Neural crest cell (in vitro differentiated cells): ENCODE measurements at regions not wholly inside any gene's neighbourhood (a gene's known extent, or its start where the extent isn't known, plus 50 kb on each side); places are given as distances from the start of the nearest gene placed in this dataset.

Experiments used
- DNase-seq: peaks from one replicate; pipeline ENCODE4 v3.0.0; 2021; ENCODE audit warnings: low read depth, mixed read lengths, low spot score
- H3K27ac Mint-ChIP-seq: one replicate; pipeline ENCODE4 v1.8.0; 2021; ENCODE audit warnings: mild to moderate bottlenecking, mixed read lengths; ENCODE audit not compliant: unreplicated experiment
- H3K27me3 Mint-ChIP-seq: 2 replicates; pipeline ENCODE4 v1.8.0; 2021; ENCODE audit warnings: low read depth, mild to moderate bottlenecking, mixed read lengths
- H3K36me3 Mint-ChIP-seq: 2 replicates; pipeline ENCODE4 v1.8.0; 2021; ENCODE audit warnings: low read depth, mild to moderate bottlenecking, mixed read lengths
- H3K4me1 Mint-ChIP-seq: 2 replicates; pipeline ENCODE4 v1.8.0; 2021; ENCODE audit warnings: mixed read lengths
- H3K4me3 Mint-ChIP-seq: one replicate; pipeline ENCODE4 v1.8.0; 2021; ENCODE audit warnings: mild to moderate bottlenecking, mixed read lengths
- H3K9me3 Mint-ChIP-seq: 2 replicates; pipeline ENCODE4 v1.8.0; 2021; ENCODE audit warnings: mixed read lengths
- CTCF ChIP-seq: fragments of 200-600 bp; sonication (generic); conservative IDR thresholded peaks from 2 replicates; pipeline ENCODE4 v1.5.0; 2021; ENCODE audit warnings: antibody characterized with exemption, mild to moderate bottlenecking

- Mint-ChIP-seq H3K36me3 (no peaks in the 10 kb centered on the region), H3K27me3 (no peaks in the 10 kb centered on the region), H3K27ac (no peak overlapping the region), H3K9me3 (peaks cover 6% of the 10 kb centered on the region), H3K4me1 (no peaks in the 10 kb centered on the region), H3K4me3 (no peak overlapping the region)
- TF ChIP-seq CTCF, result no peak
- no peak for DNase-seq
Observed at GRCh38 chr5:120848883-120849282, 384.8 kb downstream of the PRR16 start.

GRCh38 chr5:120852222-120852860 is 388.2 kb downstream of the PRR16 start:
- no peak overlapping the region for H3K27ac Mint-ChIP-seq
- DNase-seq, result no peak
- TF ChIP-seq CTCF, result no peak
- peaks cover 6% of the 10 kb centered on the region for H3K9me3 Mint-ChIP-seq
- H3K4me1 Mint-ChIP-seq, result no peaks in the 10 kb centered on the region
- H3K4me3 Mint-ChIP-seq, result no peak overlapping the region
- no peaks in the 10 kb centered on the region for H3K36me3 Mint-ChIP-seq
- H3K27me3 Mint-ChIP-seq, result no peaks in the 10 kb centered on the region

- no peaks in the 10 kb centered on the region for H3K36me3 Mint-ChIP-seq
- DNase-seq, result no peak
- H3K27me3 Mint-ChIP-seq, result no peaks in the 10 kb centered on the region
- no peak for TF ChIP-seq CTCF
- H3K4me1 Mint-ChIP-seq, result no peaks in the 10 kb centered on the region
- H3K9me3 Mint-ChIP-seq, result no peaks in the 10 kb centered on the region
- H3K4me3 Mint-ChIP-seq, result no peak overlapping the region
- H3K27ac Mint-ChIP-seq, result no peak overlapping the region
Observed at GRCh38 chr5:120866997-120867396, 402.9 kb downstream of the PRR16 start.

GRCh38 chr5:120869831-120870230 is 405.7 kb downstream of the PRR16 start:
- Mint-ChIP-seq H3K27me3 (no peaks in the 10 kb centered on the region), H3K27ac (no peak overlapping the region), H3K4me1 (no peaks in the 10 kb centered on the region), H3K4me3 (no peak overlapping the region), H3K9me3 (no peaks in the 10 kb centered on the region), H3K36me3 (no peaks in the 10 kb centered on the region)
- no peak for DNase-seq
- no peak for TF ChIP-seq CTCF

GRCh38 chr5:120872297-120872696 is 408.2 kb downstream of the PRR16 start:
- Mint-ChIP-seq H3K36me3 (no peaks in the 10 kb centered on the region), H3K4me1 (no peaks in the 10 kb centered on the region), H3K27me3 (no peaks in the 10 kb centered on the region), H3K4me3 (no peak overlapping the region), H3K27ac (no peak overlapping the region), H3K9me3 (no peaks in the 10 kb centered on the region)
- no peak for TF ChIP-seq CTCF
- DNase-seq, result no peak

- H3K36me3 Mint-ChIP-seq, result no peaks in the 10 kb centered on the region
- TF ChIP-seq CTCF, result no peak
- H3K4me1 Mint-ChIP-seq, result no peaks in the 10 kb centered on the region
- DNase-seq, result no peak
- H3K9me3 Mint-ChIP-seq, result no peaks in the 10 kb centered on the region
- H3K27ac Mint-ChIP-seq, result no peak overlapping the region
- H3K4me3 Mint-ChIP-seq, result no peak overlapping the region
- no peaks in the 10 kb centered on the region for H3K27me3 Mint-ChIP-seq
Observed at GRCh38 chr5:120873083-120873482, 409.0 kb downstream of the PRR16 start.
